OCI-LY7 (cell line): ENCODE measurements at regions not wholly inside any gene's neighbourhood (a gene's known extent, or its start where the extent isn't known, plus 50 kb on each side); places are given as distances from the start of the nearest gene placed in this dataset.

Experiments used
- CTCF ChIP-seq: fragments of 200-600 bp; sonication (generic); conservative IDR thresholded peaks from 2 replicates; pipeline ENCODE4 v1.5.1; 2014; ENCODE audit warnings: mild to moderate bottlenecking, antibody characterized with exemption, low read length, moderate library complexity, mixed read lengths
- EZH2phosphoT487 ChIP-seq: fragments of 200-600 bp; sonication (generic); IDR thresholded peaks from 2 replicates; pipeline ENCODE4 v1.6.1; 2018; ENCODE audit warnings: low read depth, borderline replicate concordance, mild to moderate bottlenecking, mixed run types, antibody characterized with exemption, low read length, moderate library complexity, mixed read lengths

- TF ChIP-seq CTCF (no peak), EZH2phosphoT487 (no peak)
Measured at GRCh38 chr10:83182076-83182475, 957.2 kb upstream of the GHITM start.
